PC-3 (cell line): ENCODE measurements at regions not wholly inside any gene's neighbourhood (a gene's known extent, or its start where the extent isn't known, plus 50 kb on each side); places are given as distances from the start of the nearest gene placed in this dataset.

ENCODE experiments used
- ATAC-seq: fragments of 200-7000 bp; cut with Tn5 transposase; 2 replicates; pipeline ENCODE4 v1.9.1; 2020; ENCODE audit warnings: mild to moderate bottlenecking, moderate library complexity
- BruUV-seq: library from RNA; stranded (reverse); fragments of 400-500 nt; replicated peaks from 2 replicates; lab custom pipeline; 2021; lab: Mats Ljungman, UMichigan
- CTCF ChIA-PET: fragments of 300-600 bp; sonication (Branson Sonifier 250); formaldehyde crosslinking; loops from one replicate; lab custom pipeline; 2022; ENCODE audit warnings: antibody characterized with exemption; lab: Charles Lee
- POLR2A ChIA-PET: fragments of 300-600 bp; sonication (Branson Sonifier 250); formaldehyde crosslinking; loops from one replicate; lab custom pipeline; 2022; ENCODE audit warnings: antibody characterized with exemption; ENCODE audit not compliant: unreplicated experiment; lab: Charles Lee
- DNase-seq: peaks from one replicate; pipeline ENCODE4 v3.0.0-alpha.2; 2015
- H2AFZ ChIP-seq: fragments of 300-600 bp; sonication (generic); 2 replicates; pipeline ENCODE4 v1.6.0; 2016; ENCODE audit warnings: antibody characterized with exemption, low read length
- H3F3A ChIP-seq: fragments of 300-600 bp; sonication (generic); one replicate; pipeline ENCODE4 v1.6.0; 2017; ENCODE audit warnings: antibody characterized with exemption, low read length, control low read depth, mild to moderate bottlenecking; ENCODE audit not compliant: unreplicated experiment
- H3K27ac ChIP-seq: fragments of 300-600 bp; sonication (generic); 2 replicates; pipeline ENCODE4 v1.5.1; 2016; ENCODE audit warnings: mild to moderate bottlenecking, low read length
- H3K27me3 ChIP-seq: fragments of 300-600 bp; sonication (generic); 2 replicates; pipeline ENCODE4 v1.6.1; 2016; ENCODE audit warnings: low read length, mixed read lengths
- H3K36me3 ChIP-seq: fragments of 300-600 bp; sonication (generic); 2 replicates; pipeline ENCODE4 v1.6.1; 2016; ENCODE audit warnings: low read depth, mixed run types, low read length, mixed read lengths
- H3K4me1 ChIP-seq: fragments of 300-600 bp; sonication (generic); 2 replicates; pipeline ENCODE4 v1.5.1; 2016; ENCODE audit warnings: low read length; ENCODE audit not compliant: insufficient read depth
- H3K4me2 ChIP-seq: fragments of 300-600 bp; sonication (generic); 2 replicates; pipeline ENCODE4 v1.6.0; 2016; ENCODE audit warnings: low read length
- H3K4me3 ChIP-seq: fragments of 300-600 bp; sonication (generic); 2 replicates; pipeline ENCODE4 v1.5.1; 2016; ENCODE audit warnings: mild to moderate bottlenecking, low read length, mixed read lengths
- H3K79me2 ChIP-seq: fragments of 300-600 bp; sonication (generic); 2 replicates; pipeline ENCODE4 v1.6.1; 2017; ENCODE audit warnings: low read length, mixed read lengths
- H3K9ac ChIP-seq: fragments of 300-600 bp; sonication (generic); 2 replicates; pipeline ENCODE4 v1.6.0; 2016; ENCODE audit warnings: mild to moderate bottlenecking, low read length
- H3K9me2 ChIP-seq: fragments of 300-600 bp; sonication (generic); replicated peaks from 2 replicates; pipeline ENCODE4 v1.6.1; 2016; ENCODE audit warnings: mixed run types, low read length, mixed read lengths
- H3K9me3 ChIP-seq: fragments of 300-600 bp; sonication (generic); 2 replicates; pipeline ENCODE4 v1.6.1; 2016; ENCODE audit warnings: low read length, mixed read lengths
- H4K20me1 ChIP-seq: fragments of 300-600 bp; sonication (generic); 2 replicates; pipeline ENCODE4 v1.6.1; 2016; ENCODE audit warnings: low read length, mixed read lengths
- EZH2 ChIP-seq: fragments of 300-600 bp; sonication (generic); IDR thresholded peaks from one replicate; pipeline ENCODE4 v1.6.1; 2017; ENCODE audit warnings: antibody characterized with exemption, mild to moderate bottlenecking, low read length; ENCODE audit not compliant: unreplicated experiment
- EZH2phosphoT487 ChIP-seq: fragments of 300-600 bp; sonication (generic); IDR thresholded peaks from 2 replicates; pipeline ENCODE4 v1.6.1; 2018; ENCODE audit warnings: mild to moderate bottlenecking, antibody characterized with exemption, low read length, borderline replicate concordance
- intact Hi-C: fragments of 100-400 bp; cut with micrococcal nuclease; formaldehyde crosslinking; loops from 2 replicates; pipeline ENCODE4 v1.9.0; 2023
- TF ChIP-seq, protein P1 (sequence below): fragments of 300-600 bp; sonication (generic); conservative IDR thresholded peaks from 2 replicates; pipeline ENCODE4 v1.5.1; 2017; ENCODE audit warnings: antibody characterized with exemption, low read depth, mild to moderate bottlenecking, low read length

DNA sequence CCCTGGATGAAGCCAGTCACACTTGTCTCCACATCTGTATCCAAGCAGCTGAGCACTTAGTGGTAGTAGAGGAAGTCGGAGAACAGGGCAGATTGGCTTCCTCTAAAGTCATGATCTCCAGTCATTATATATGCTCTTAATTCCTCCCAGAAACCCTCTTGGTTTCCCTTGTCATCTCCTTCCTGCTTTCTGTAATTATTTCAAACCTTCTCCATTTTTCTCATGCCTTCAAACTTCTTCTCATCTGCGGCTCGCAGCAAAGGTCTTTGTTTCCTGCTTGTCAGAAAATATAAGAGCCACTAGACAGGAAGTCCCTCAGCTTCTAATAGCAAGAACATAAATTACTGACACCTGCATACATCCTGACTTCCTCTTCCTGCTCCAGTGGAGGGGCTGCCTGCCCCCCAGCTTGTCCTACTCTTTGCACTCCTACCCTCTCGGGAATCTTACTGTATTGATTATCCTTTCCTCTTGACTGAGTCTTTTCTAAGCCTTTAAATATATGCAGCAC is 124.6 kb upstream of the NGF start:
- no peak for ATAC-seq
- no peaks in the 10 kb centered on the region for H3K9me2 ChIP-seq
- no peak overlapping the region for H3K4me2 ChIP-seq
- H3K27me3 ChIP-seq: no peaks in the 10 kb centered on the region
- no peak for DNase-seq
- intact Hi-C loops: loop anchor here (1.0 to 10.0 kb wide), 4 partner anchors 140 to 488 kb away; no protein-coding TSS in a partner anchor
- H3F3A ChIP-seq: no peaks in the 10 kb centered on the region
- no peak overlapping the region for H3K9ac ChIP-seq
- BruUV-seq: no TSS peak
- ChIA-PET CTCF (no interaction called here), POLR2A (no interaction called here)
- H3K27ac ChIP-seq: no peak overlapping the region
- H3K9me3 ChIP-seq: no peaks in the 10 kb centered on the region
- TF ChIP-seq EZH2: no peak
- TF ChIP-seq EZH2phosphoT487: no peak
- TF ChIP-seq, protein P1, sequence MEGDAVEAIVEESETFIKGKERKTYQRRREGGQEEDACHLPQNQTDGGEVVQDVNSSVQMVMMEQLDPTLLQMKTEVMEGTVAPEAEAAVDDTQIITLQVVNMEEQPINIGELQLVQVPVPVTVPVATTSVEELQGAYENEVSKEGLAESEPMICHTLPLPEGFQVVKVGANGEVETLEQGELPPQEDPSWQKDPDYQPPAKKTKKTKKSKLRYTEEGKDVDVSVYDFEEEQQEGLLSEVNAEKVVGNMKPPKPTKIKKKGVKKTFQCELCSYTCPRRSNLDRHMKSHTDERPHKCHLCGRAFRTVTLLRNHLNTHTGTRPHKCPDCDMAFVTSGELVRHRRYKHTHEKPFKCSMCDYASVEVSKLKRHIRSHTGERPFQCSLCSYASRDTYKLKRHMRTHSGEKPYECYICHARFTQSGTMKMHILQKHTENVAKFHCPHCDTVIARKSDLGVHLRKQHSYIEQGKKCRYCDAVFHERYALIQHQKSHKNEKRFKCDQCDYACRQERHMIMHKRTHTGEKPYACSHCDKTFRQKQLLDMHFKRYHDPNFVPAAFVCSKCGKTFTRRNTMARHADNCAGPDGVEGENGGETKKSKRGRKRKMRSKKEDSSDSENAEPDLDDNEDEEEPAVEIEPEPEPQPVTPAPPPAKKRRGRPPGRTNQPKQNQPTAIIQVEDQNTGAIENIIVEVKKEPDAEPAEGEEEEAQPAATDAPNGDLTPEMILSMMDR: no peak
- H3K4me3 ChIP-seq: no peak overlapping the region
- H4K20me1 ChIP-seq: no peaks in the 10 kb centered on the region
- H3K79me2 ChIP-seq: no peaks in the 10 kb centered on the region
- no peak overlapping the region for H2AFZ ChIP-seq
- peaks cover 18% of the 10 kb centered on the region for H3K4me1 ChIP-seq
- H3K36me3 ChIP-seq: no peaks in the 10 kb centered on the region

DNA sequence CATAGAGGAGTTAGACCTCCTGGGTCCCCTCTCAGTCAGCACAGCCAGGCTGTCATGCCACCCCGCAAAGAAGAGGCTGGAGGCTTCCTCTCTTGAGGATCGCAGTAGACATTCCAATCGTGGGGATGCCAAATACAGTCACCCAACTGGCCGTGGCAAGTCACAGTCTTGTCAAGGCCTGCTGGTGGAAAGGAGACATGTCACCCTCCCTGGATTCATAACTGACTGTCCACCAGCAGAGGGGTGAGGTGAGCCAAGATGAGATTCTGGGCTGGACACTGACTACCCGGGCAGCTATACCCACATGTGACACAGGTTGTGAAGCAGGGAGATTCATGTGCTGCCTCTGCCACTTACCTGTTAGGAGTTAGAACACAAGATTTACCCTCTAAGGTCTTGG is 123.5 kb upstream of the NGF start:
- H3F3A ChIP-seq: no peaks in the 10 kb centered on the region
- H4K20me1 ChIP-seq: no peaks in the 10 kb centered on the region
- H2AFZ ChIP-seq: no peak overlapping the region
- peaks cover 29% of the 10 kb centered on the region for H3K4me1 ChIP-seq
- no peak overlapping the region for H3K4me2 ChIP-seq
- no peak for TF ChIP-seq EZH2phosphoT487
- TF ChIP-seq, protein P1: peak; percentile 34; the same call in 1 of the 2 replicates
- POLR2A ChIA-PET: no interaction called here
- H3K27ac ChIP-seq: no peak overlapping the region
- H3K9me2 ChIP-seq: no peaks in the 10 kb centered on the region
- no peaks in the 10 kb centered on the region for H3K27me3 ChIP-seq
- H3K9me3 ChIP-seq: no peaks in the 10 kb centered on the region
- BruUV-seq: no TSS peak
- CTCF ChIA-PET: no interaction called here
- no peaks in the 10 kb centered on the region for H3K36me3 ChIP-seq
- intact Hi-C loops: loop anchor here (5.0 to 10.0 kb wide), 2 partner anchors 139 to 487 kb away; no protein-coding TSS in a partner anchor
- H3K9ac ChIP-seq: no peak overlapping the region
- H3K79me2 ChIP-seq: no peaks in the 10 kb centered on the region
- no peak overlapping the region for H3K4me3 ChIP-seq
- ATAC-seq: no peak
- DNase-seq: no peak

DNA sequence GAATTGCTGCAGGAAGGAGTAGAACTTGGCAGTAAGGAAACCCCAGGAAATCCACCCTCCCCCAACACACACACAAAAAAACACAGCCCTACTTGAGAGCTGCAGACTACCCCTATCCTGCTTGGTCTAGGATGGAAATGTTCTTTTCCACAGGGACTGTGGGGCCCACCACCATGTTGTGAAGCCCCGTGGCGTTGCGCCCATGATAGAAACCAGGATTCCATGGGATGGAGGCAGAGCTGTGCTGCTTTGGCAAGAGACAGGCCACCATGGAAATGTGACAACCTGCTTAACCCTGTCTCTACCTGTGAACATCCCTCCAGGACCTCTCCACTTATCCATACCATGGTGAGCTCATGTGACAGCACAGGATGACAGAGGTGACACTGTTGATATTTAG is 121.1 kb upstream of the NGF start:
- no TSS peak for BruUV-seq
- CTCF ChIA-PET: no interaction called here
- Histone ChIP-seq H3K9me2 (no peaks in the 10 kb centered on the region), H3K27ac (peak overlapping the region; percentile 57), H3K4me2 (no peak overlapping the region; the same call in 1 of the 2 replicates), H4K20me1 (no peaks in the 10 kb centered on the region), H3K9ac (no peak overlapping the region), H3K4me1 (peaks cover 35% of the 10 kb centered on the region), H3K4me3 (no peak overlapping the region), H2AFZ (no peak overlapping the region), H3K79me2 (no peaks in the 10 kb centered on the region), H3K27me3 (no peaks in the 10 kb centered on the region), H3F3A (no peaks in the 10 kb centered on the region), H3K9me3 (no peaks in the 10 kb centered on the region), H3K36me3 (no peaks in the 10 kb centered on the region)
- TF ChIP-seq EZH2phosphoT487 (no peak), EZH2 (no peak)
- TF ChIP-seq, protein P1: no peak
- no peak for DNase-seq
- no peak for ATAC-seq
- intact Hi-C loops: no loop called here
- POLR2A ChIA-PET: no interaction called here
